Transverse colon (tissue), 3 donors: ENCODE measurements at regions not wholly inside any gene's neighbourhood (a gene's known extent, or its start where the extent isn't known, plus 50 kb on each side); places are given as distances from the start of the nearest gene placed in this dataset.

Source experiments
- EP300 ChIP-seq: sonication (generic); formaldehyde crosslinking; IDR thresholded peaks from one replicate; pipeline ENCODE4 v1.6.1; 2017; ENCODE audit warnings: antibody characterized with exemption, low read depth
- TF ChIP-seq, protein P1 (sequence below), 5 experiments: fragments of 200-600 bp in 3 of 5; fragments of 450-650 bp in 2 of 5; sonication (generic) in 3 of 5; IDR thresholded peaks; 1 replicate in 2 of 5; 2 replicates in 3 of 5; pipeline ENCODE4 v1.5.1; 2016 to 2017; ENCODE audit warnings: antibody characterized with exemption in 5 of 5, inconsistent platforms in 3 of 5, mild to moderate bottlenecking in 2 of 5, moderate library complexity in 1 of 5

GRCh38 chr5:34484216-34484920, 171.8 kb upstream of the RAI14 start:
- TF ChIP-seq, protein P1, sequence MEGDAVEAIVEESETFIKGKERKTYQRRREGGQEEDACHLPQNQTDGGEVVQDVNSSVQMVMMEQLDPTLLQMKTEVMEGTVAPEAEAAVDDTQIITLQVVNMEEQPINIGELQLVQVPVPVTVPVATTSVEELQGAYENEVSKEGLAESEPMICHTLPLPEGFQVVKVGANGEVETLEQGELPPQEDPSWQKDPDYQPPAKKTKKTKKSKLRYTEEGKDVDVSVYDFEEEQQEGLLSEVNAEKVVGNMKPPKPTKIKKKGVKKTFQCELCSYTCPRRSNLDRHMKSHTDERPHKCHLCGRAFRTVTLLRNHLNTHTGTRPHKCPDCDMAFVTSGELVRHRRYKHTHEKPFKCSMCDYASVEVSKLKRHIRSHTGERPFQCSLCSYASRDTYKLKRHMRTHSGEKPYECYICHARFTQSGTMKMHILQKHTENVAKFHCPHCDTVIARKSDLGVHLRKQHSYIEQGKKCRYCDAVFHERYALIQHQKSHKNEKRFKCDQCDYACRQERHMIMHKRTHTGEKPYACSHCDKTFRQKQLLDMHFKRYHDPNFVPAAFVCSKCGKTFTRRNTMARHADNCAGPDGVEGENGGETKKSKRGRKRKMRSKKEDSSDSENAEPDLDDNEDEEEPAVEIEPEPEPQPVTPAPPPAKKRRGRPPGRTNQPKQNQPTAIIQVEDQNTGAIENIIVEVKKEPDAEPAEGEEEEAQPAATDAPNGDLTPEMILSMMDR (IDR thresholded peaks at IDR 0.05): no peak
- no peak for TF ChIP-seq EP300
